OCI-LY1 (cell line): ENCODE measurements at regions not wholly inside any gene's neighbourhood (a gene's known extent, or its start where the extent isn't known, plus 50 kb on each side); places are given as distances from the start of the nearest gene placed in this dataset.

Source experiments
- H2AFZ ChIP-seq: fragments of 200-600 bp; sonication (generic), shearing (Covaris generic); 2 replicates; pipeline ENCODE4 v1.6.0; 2014; ENCODE audit warnings: antibody characterized with exemption, mild to moderate bottlenecking, low read length
- H3F3A ChIP-seq: fragments of 200-600 bp; sonication (generic), shearing (Covaris generic); 2 replicates; pipeline ENCODE4 v1.6.0; 2014; ENCODE audit warnings: mild to moderate bottlenecking, antibody characterized with exemption, low read length, moderate library complexity; ENCODE audit not compliant: insufficient read depth
- H3K27ac ChIP-seq: fragments of 200-600 bp; sonication (generic); 2 replicates; pipeline ENCODE4 v1.5.1; 2014; ENCODE audit warnings: low read length, mixed run types, mild to moderate bottlenecking, low read depth; ENCODE audit not compliant: poor library complexity, severe bottlenecking
- H3K27me3 ChIP-seq: fragments of 200-600 bp; sonication (generic); 2 replicates; pipeline ENCODE4 v1.6.0; 2014; ENCODE audit warnings: antibody characterized with exemption, mild to moderate bottlenecking, low read length, moderate library complexity; ENCODE audit not compliant: insufficient read depth
- H3K36me3 ChIP-seq: fragments of 200-600 bp; sonication (generic); 2 replicates; pipeline ENCODE4 v1.6.1; 2014; ENCODE audit warnings: mild to moderate bottlenecking, antibody characterized with exemption, low read length, moderate library complexity, mixed read lengths; ENCODE audit not compliant: insufficient read depth
- H3K4me1 ChIP-seq: fragments of 200-600 bp; sonication (generic); 2 replicates; pipeline ENCODE4 v1.5.1; 2014; ENCODE audit warnings: mild to moderate bottlenecking, low read length, moderate library complexity; ENCODE audit not compliant: insufficient read depth, severe bottlenecking
- H3K4me2 ChIP-seq: fragments of 200-600 bp; sonication (generic), shearing (Covaris generic); 2 replicates; pipeline ENCODE4 v1.6.1; 2014; ENCODE audit warnings: low read length
- H3K4me3 ChIP-seq: fragments of 200-600 bp; sonication (generic); 2 replicates; pipeline ENCODE4 v1.5.1; 2014; ENCODE audit warnings: low read length, low read depth, mild to moderate bottlenecking, mixed read lengths; ENCODE audit not compliant: poor library complexity, severe bottlenecking
- H3K79me2 ChIP-seq: fragments of 200-600 bp; shearing (Covaris generic); 2 replicates; pipeline ENCODE4 v1.6.1; 2016; ENCODE audit warnings: mixed run types, low read length, mixed read lengths; ENCODE audit not compliant: insufficient read depth
- H3K9ac ChIP-seq: fragments of 200-600 bp; sonication (generic), shearing (Covaris generic); 2 replicates; pipeline ENCODE4 v1.6.1; 2014; ENCODE audit warnings: mild to moderate bottlenecking, low read length, mixed read lengths
- H3K9me2 ChIP-seq: fragments of 200-600 bp; sonication (generic), shearing (Covaris generic); 2 replicates; pipeline ENCODE4 v1.6.1; 2014; ENCODE audit warnings: low read depth, mild to moderate bottlenecking, low read length, mixed read lengths
- H3K9me3 ChIP-seq: fragments of 200-600 bp; shearing (Covaris generic); 2 replicates; pipeline ENCODE4 v1.6.1; 2014; ENCODE audit warnings: low read length, mixed read lengths
- H4K20me1 ChIP-seq: fragments of 200-600 bp; sonication (generic), shearing (Covaris generic); 2 replicates; pipeline ENCODE4 v1.6.0; 2016; ENCODE audit warnings: mild to moderate bottlenecking, low read length; ENCODE audit not compliant: insufficient read depth
- EZH2 ChIP-seq: fragments of 200-600 bp; sonication (generic), shearing (Covaris generic); IDR thresholded peaks from 2 replicates; pipeline ENCODE4 v1.8.0; 2017; ENCODE audit warnings: borderline replicate concordance, mixed run types, mild to moderate bottlenecking, antibody characterized with exemption, low read length, moderate library complexity, mixed read lengths
- TF ChIP-seq, protein P1 (sequence below): fragments of 200-600 bp; sonication (generic), shearing (Covaris generic); IDR thresholded peaks from 2 replicates; pipeline ENCODE4 v1.5.1; 2017; ENCODE audit warnings: mild to moderate bottlenecking, antibody characterized with exemption, low read length, moderate library complexity, mixed read lengths

DNA sequence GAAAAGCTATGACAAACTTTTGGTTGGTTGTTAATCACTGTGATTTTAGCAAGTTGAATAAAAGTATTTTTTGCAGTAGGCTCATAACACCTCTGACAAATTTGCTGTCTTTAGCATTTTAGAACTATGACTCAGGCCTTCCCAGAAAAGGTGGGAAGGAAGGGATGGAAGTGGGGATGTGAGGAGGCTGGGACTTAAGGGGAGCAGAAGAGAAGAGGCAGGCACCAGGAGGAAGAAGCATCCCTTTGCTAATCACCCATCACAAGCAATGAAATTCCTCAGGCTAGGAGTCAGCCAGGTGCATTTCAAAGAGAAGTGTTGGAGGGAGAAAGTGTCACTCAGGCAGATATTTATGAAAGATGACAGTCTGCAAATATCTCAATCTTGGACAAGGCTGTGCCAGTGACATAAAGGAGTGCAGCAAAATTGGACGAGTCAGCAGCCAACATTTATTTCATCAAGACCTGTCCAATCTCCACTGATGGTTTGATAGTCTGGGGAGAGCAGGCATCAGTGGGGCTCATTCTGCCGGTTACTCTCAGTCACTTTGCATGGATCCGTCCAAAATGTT lies 337.3 kb upstream of the ARRDC4 start:
- Histone ChIP-seq H3K9me3 (no peaks in the 10 kb centered on the region), H3K4me2 (no peak overlapping the region), H4K20me1 (no peaks in the 10 kb centered on the region), H3K9me2 (no peaks in the 10 kb centered on the region), H3K9ac (no peak overlapping the region), H3K79me2 (no peaks in the 10 kb centered on the region), H3K4me1 (no peaks in the 10 kb centered on the region), H3K4me3 (no peak overlapping the region), H3F3A (no peaks in the 10 kb centered on the region), H2AFZ (no peak overlapping the region), H3K36me3 (no peaks in the 10 kb centered on the region), H3K27me3 (no peaks in the 10 kb centered on the region), H3K27ac (no peak overlapping the region)
- TF ChIP-seq, protein P1, sequence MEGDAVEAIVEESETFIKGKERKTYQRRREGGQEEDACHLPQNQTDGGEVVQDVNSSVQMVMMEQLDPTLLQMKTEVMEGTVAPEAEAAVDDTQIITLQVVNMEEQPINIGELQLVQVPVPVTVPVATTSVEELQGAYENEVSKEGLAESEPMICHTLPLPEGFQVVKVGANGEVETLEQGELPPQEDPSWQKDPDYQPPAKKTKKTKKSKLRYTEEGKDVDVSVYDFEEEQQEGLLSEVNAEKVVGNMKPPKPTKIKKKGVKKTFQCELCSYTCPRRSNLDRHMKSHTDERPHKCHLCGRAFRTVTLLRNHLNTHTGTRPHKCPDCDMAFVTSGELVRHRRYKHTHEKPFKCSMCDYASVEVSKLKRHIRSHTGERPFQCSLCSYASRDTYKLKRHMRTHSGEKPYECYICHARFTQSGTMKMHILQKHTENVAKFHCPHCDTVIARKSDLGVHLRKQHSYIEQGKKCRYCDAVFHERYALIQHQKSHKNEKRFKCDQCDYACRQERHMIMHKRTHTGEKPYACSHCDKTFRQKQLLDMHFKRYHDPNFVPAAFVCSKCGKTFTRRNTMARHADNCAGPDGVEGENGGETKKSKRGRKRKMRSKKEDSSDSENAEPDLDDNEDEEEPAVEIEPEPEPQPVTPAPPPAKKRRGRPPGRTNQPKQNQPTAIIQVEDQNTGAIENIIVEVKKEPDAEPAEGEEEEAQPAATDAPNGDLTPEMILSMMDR = no peak
- no peak for TF ChIP-seq EZH2

DNA sequence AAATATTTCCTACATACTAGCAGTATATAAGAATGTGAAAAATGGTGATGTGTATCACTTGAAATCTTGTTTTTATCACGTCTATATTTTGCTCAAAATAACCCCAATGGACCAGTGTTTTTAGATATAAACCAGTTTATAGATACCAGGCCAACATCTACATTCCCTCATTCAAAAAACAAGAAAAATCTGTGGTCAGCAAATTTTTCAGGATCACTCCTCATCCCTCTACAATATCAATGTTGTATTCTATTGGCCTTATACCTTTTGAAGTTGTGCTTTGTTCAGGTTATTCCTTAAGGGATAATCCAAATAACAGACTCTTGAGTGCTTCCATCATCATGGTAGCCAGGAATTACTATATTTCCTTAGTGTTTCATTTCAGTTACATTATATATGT lies 332.9 kb upstream of the ARRDC4 start:
- Histone ChIP-seq H4K20me1 (no peaks in the 10 kb centered on the region), H3K4me1 (no peaks in the 10 kb centered on the region), H3K9me2 (no peaks in the 10 kb centered on the region), H3K27me3 (no peaks in the 10 kb centered on the region), H3K36me3 (no peaks in the 10 kb centered on the region), H3K4me3 (no peak overlapping the region), H3K9ac (no peak overlapping the region), H2AFZ (no peak overlapping the region), H3K4me2 (no peak overlapping the region), H3K27ac (no peak overlapping the region), H3K9me3 (no peaks in the 10 kb centered on the region), H3F3A (no peaks in the 10 kb centered on the region), H3K79me2 (no peaks in the 10 kb centered on the region)
- TF ChIP-seq, protein P1 = no peak
- TF ChIP-seq EZH2 = no peak

DNA sequence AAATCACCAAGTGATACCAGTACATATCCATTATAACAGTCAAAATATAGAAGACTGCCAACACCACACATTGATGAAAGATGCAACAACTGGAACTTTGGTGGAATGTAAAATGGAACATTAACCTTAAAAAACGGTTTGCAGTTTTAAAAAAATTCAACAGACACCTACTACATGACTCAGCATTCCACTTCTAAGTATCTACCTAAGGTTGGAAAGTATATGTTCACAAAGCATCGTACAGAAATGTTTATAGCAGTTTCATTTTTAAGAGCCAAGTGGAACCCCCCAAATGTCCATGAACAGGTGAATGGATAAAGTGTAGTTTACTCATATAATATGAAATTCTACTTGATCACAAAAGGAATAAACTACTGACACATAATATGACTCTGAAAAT lies 314.7 kb upstream of the ARRDC4 start:
- H4K20me1 ChIP-seq = no peaks in the 10 kb centered on the region
- TF ChIP-seq EZH2 = no peak
- TF ChIP-seq, protein P1 = no peak
- no peak overlapping the region for H2AFZ ChIP-seq
- H3K9ac ChIP-seq = no peak overlapping the region
- H3K4me2 ChIP-seq = no peak overlapping the region
- H3K27me3 ChIP-seq = no peaks in the 10 kb centered on the region
- H3K36me3 ChIP-seq = no peaks in the 10 kb centered on the region
- no peaks in the 10 kb centered on the region for H3K4me1 ChIP-seq
- no peak overlapping the region for H3K4me3 ChIP-seq
- no peaks in the 10 kb centered on the region for H3K79me2 ChIP-seq
- H3K9me3 ChIP-seq = no peaks in the 10 kb centered on the region
- no peaks in the 10 kb centered on the region for H3K9me2 ChIP-seq
- no peak overlapping the region for H3K27ac ChIP-seq
- no peaks in the 10 kb centered on the region for H3F3A ChIP-seq
